BE2C (cell line): ENCODE measurements at regions not wholly inside any gene's neighbourhood (a gene's known extent, or its start where the extent isn't known, plus 50 kb on each side); places are given as distances from the start of the nearest gene placed in this dataset.

Experiments used
- DNase-seq: peaks from one replicate; pipeline ENCODE4 v3.0.0-alpha.2; 2020
- H3K27me3 ChIP-seq: fragments of 250-450 bp; sonication (Bioruptor Pico); 2 replicates; pipeline ENCODE4 v1.5.1; 2020; ENCODE audit warnings: mild to moderate bottlenecking
- H3K36me3 ChIP-seq: fragments of 250-450 bp; sonication (Bioruptor Pico); 2 replicates; pipeline ENCODE4 v1.5.1; 2020; ENCODE audit warnings: mild to moderate bottlenecking
- H3K4me1 ChIP-seq: fragments of 250-450 bp; sonication (Bioruptor Pico); 2 replicates; pipeline ENCODE4 v1.5.1; 2020
- H3K4me3 ChIP-seq: 2 replicates; pipeline ENCODE4 v1.5.1; 2011; ENCODE audit warnings: low read depth, low read length
- H3K9me3 ChIP-seq: fragments of 250-450 bp; sonication (Bioruptor Pico); 2 replicates; pipeline ENCODE4 v1.5.1; 2020
- TF ChIP-seq, protein P1 (sequence below): IDR thresholded peaks from 2 replicates; pipeline ENCODE4 v1.5.1; 2012; ENCODE audit warnings: mild to moderate bottlenecking, low read depth, low read length

DNA sequence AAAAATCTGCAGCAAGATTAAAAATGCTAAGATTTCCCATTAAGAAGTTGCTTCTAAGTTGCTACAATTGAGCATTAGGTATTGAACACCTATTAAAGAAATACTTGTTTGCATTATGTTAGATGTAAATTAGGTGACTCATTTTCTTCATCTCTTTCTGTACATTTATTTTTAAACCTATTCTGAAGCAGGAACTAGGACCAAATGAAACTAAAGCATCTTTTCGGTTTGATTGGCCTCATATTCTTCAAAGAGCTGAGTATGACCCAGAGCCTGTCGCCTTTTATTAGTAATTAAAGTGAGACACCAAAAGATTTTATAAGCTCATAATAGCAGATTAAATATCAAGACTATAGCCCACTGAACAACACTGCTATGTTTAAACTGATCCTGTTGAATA lies 83.4 kb upstream of the ZEB2 start:
- H3K9me3 ChIP-seq, result no peaks in the 10 kb centered on the region
- no peaks in the 10 kb centered on the region for H3K27me3 ChIP-seq
- DNase-seq, result no peak
- no peaks in the 10 kb centered on the region for H3K4me1 ChIP-seq
- no peak overlapping the region for H3K4me3 ChIP-seq
- no peaks in the 10 kb centered on the region for H3K36me3 ChIP-seq
- TF ChIP-seq, protein P1, sequence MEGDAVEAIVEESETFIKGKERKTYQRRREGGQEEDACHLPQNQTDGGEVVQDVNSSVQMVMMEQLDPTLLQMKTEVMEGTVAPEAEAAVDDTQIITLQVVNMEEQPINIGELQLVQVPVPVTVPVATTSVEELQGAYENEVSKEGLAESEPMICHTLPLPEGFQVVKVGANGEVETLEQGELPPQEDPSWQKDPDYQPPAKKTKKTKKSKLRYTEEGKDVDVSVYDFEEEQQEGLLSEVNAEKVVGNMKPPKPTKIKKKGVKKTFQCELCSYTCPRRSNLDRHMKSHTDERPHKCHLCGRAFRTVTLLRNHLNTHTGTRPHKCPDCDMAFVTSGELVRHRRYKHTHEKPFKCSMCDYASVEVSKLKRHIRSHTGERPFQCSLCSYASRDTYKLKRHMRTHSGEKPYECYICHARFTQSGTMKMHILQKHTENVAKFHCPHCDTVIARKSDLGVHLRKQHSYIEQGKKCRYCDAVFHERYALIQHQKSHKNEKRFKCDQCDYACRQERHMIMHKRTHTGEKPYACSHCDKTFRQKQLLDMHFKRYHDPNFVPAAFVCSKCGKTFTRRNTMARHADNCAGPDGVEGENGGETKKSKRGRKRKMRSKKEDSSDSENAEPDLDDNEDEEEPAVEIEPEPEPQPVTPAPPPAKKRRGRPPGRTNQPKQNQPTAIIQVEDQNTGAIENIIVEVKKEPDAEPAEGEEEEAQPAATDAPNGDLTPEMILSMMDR, result no peak

DNA sequence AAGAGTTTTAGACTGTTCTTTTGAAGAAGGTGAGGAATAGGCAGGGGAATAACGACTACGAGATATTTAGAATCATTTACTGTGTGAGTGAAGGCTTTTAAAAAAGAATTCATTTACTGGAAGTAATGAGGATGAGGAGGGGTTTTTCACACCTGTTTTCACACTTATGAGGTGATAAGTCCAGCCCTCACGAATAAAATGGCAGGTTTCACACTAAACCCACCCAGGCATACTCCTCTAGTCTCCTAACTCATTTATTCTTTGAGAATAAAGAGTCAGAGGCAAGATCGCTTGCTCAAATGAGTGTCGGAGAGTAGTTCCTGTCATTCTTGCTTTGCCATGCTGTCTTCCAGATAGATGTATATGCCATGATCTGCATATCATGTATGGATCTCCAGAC lies 79.0 kb upstream of the ZEB2 start:
- Histone ChIP-seq H3K4me1 (no peaks in the 10 kb centered on the region), H3K27me3 (no peaks in the 10 kb centered on the region), H3K36me3 (no peaks in the 10 kb centered on the region), H3K9me3 (no peaks in the 10 kb centered on the region), H3K4me3 (no peak overlapping the region)
- no peak for DNase-seq
- TF ChIP-seq, protein P1, result no peak

DNA sequence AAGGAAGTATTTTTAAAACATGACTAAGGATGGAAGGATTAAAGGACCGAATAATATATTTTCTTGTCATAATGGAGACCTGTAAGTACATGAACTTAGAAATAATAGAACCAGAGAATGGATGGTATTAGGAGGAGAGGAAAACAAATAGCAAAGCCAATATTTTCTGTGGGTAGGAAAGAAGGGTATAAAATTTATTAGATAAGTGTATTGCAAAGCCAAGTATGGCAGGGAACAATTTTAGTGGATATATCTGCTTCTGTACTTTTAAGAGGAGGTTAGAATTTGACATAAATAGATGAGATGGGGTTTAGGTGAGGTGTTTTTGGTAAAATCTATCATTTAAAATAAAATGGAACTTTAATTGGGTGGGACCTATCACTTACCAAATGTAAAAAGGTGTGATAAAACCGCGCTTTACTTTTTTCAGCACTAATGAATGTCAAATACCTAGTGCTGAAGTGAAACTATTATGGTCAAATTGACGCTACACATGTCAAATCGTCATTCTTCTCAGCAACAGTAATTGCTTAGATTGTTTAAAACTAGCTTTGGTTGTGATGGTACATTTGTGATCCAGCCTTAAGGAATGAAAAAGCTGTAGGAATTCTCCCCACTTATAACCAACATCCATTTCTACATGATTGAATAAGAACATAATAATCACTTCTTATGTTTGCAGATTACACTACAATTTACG lies 78.1 kb upstream of the ZEB2 start:
- TF ChIP-seq, protein P1, result no peak
- no peaks in the 10 kb centered on the region for H3K36me3 ChIP-seq
- no peaks in the 10 kb centered on the region for H3K4me1 ChIP-seq
- no peaks in the 10 kb centered on the region for H3K9me3 ChIP-seq
- H3K4me3 ChIP-seq, result no peak overlapping the region
- H3K27me3 ChIP-seq, result no peaks in the 10 kb centered on the region
- no peak for DNase-seq

DNA sequence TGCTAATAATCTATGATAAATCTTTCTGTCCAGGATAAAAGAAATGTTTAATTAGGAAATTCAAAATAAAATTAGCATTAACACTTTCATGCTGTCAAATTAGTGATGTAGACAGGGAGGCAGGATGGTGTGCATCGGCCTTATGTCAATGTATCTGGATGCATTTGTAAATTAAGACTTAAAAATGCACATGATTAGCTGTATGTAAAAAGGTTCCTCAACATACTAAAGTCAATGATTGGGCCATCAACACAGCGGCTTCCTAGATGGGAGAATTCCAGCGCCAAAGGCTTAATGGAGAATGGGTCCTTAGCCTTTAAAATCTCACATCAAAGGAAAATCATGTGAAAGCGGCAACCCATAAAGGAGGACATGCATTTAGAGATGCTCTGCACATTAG lies 77.5 kb upstream of the ZEB2 start:
- TF ChIP-seq, protein P1, result no peak
- H3K36me3 ChIP-seq, result no peaks in the 10 kb centered on the region
- no peaks in the 10 kb centered on the region for H3K27me3 ChIP-seq
- no peak overlapping the region for H3K4me3 ChIP-seq
- H3K9me3 ChIP-seq, result no peaks in the 10 kb centered on the region
- no peaks in the 10 kb centered on the region for H3K4me1 ChIP-seq
- DNase-seq, result no peak

DNA sequence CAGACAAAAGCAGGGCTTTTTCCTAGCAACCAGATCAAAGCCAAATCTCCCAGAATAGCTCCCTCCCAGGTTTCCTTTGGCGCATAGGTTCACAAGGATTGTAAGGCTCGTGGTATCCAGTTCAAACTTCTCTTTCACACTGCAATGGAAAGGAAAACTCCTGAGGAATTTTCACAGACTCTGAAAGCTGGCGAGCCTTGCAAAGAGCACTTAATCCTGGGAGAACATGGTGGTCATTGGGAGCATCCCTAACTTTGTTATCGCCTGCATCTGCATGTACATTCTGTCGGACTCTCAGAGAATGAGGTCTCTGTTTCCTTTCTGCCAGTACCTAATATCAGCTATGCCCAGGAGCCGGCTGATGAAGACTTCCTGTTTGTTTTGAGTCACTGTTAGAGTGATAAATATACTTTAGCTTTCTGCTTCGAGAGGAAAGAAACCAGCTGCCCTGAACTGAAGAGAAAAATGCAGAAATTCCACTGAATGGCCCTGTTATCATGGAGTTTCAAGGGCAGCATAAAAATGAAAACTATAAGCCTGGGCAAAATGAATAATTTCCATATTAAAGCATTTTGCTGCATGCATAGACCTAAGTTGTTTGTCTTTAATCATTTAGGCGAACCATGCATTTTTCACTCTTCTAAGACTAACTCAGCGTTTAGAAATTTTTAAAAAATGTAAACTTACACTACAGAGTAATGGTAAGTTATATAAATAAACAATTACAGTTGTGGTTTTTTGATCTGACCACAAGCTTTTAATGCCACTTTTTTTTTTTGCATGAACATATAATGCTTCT lies 76.4 kb upstream of the ZEB2 start:
- Histone ChIP-seq H3K9me3 (no peaks in the 10 kb centered on the region), H3K36me3 (no peaks in the 10 kb centered on the region), H3K4me1 (no peaks in the 10 kb centered on the region), H3K4me3 (no peak overlapping the region), H3K27me3 (no peaks in the 10 kb centered on the region)
- TF ChIP-seq, protein P1, result no peak
- no peak for DNase-seq

DNA sequence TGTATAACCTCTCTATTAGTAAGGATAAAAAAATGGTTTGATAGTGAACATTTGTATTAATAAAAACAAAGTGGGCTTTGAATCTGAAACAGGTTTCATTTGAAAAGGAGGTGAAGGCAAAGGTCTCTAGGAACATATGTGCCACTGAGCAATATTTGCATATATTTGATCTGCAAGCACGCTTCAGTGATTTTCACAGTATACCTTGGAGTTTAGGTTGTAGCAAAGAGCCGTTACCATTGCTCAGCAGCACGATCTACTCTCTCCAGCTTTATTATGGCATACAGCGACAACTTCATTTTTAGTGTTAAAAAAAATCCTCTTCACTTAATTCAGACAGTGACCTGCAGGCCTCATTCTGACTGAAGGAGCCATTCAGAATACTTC lies 75.8 kb upstream of the ZEB2 start:
- no peak for DNase-seq
- Histone ChIP-seq H3K4me3 (no peak overlapping the region), H3K4me1 (no peaks in the 10 kb centered on the region), H3K27me3 (no peaks in the 10 kb centered on the region), H3K36me3 (no peaks in the 10 kb centered on the region), H3K9me3 (no peaks in the 10 kb centered on the region)
- TF ChIP-seq, protein P1, result no peak
